Transverse colon (tissue), 4 donors: ENCODE measurements at regions not wholly inside any gene's neighbourhood (a gene's known extent, or its start where the extent isn't known, plus 50 kb on each side); places are given as distances from the start of the nearest gene placed in this dataset.

ENCODE experiments used
- DNase-seq: peaks from one replicate; pipeline ENCODE4 v3.0.0-alpha.2; 2019
- H3K27ac ChIP-seq, 4 donors: fragments of 200-600 bp; sonication (generic); 2 replicates each; pipeline ENCODE4 v1.5.1; 2016 to 2018; ENCODE audit warnings: inconsistent platforms in 4 of 4
- H3K27me3 ChIP-seq: fragments of 200-600 bp; sonication (generic); 2 replicates; pipeline ENCODE4 v1.5.1; 2017; ENCODE audit warnings: inconsistent platforms
- H3K36me3 ChIP-seq, 4 donors: fragments of 200-600 bp; sonication (generic); 2 replicates each; pipeline ENCODE4 v1.5.1; 2017 to 2019; ENCODE audit warnings: inconsistent platforms in 4 of 4
- H3K4me1 ChIP-seq, 4 donors: fragments of 200-600 bp; sonication (generic); 2 replicates each; pipeline ENCODE4 v1.5.1; 2017 to 2020; ENCODE audit warnings: inconsistent platforms in 4 of 4
- H3K4me3 ChIP-seq, 4 donors: fragments of 200-600 bp; sonication (generic); 1 replicate in 1 of 4; 2 replicates in 3 of 4; pipeline versions ENCODE4 v1.5.1 to v1.6.1; 2017 to 2019; ENCODE audit warnings: inconsistent platforms in 4 of 4
- H3K9me3 ChIP-seq, 2 donors: fragments of 200-600 bp; sonication (generic); 2 replicates each; pipeline ENCODE4 v1.5.1; 2017 to 2019; ENCODE audit warnings: inconsistent platforms in 2 of 2
- CTCF ChIP-seq, 5 experiments: fragments of 200-600 bp in 3 of 5; fragments of 450-650 bp in 2 of 5; sonication (generic) in 3 of 5; IDR thresholded peaks; 1 replicate in 2 of 5; 2 replicates in 3 of 5; pipeline ENCODE4 v1.5.1; 2016 to 2017; ENCODE audit warnings: antibody characterized with exemption in 5 of 5, inconsistent platforms in 3 of 5, mild to moderate bottlenecking in 2 of 5, moderate library complexity in 1 of 5
- EP300 ChIP-seq: sonication (generic); formaldehyde crosslinking; IDR thresholded peaks from one replicate; pipeline ENCODE4 v1.6.1; 2017; ENCODE audit warnings: antibody characterized with exemption, low read depth
- POLR2A ChIP-seq: fragments of 450-650 bp; IDR thresholded peaks from one replicate; pipeline ENCODE4 v1.6.1; 2016; ENCODE audit warnings: antibody characterized with exemption, mild to moderate bottlenecking, moderate library complexity
- POLR2AphosphoS5 ChIP-seq, 3 donors: sonication (generic); formaldehyde crosslinking; IDR thresholded peaks; one replicate each; pipeline ENCODE4 v1.6.1; 2016; ENCODE audit warnings: antibody characterized with exemption in 3 of 3
- WGBS, 2 donors: methylation state at CpG; one replicate each; pipeline ENCODE4 v1.1.5; 2018; ENCODE audit warnings: low coverage in 1 of 2; 5-methylcytosine and 5-hydroxymethylcytosine counted together
- in situ Hi-C, 4 donors: fragments of 200-750 bp; cut with MboI; loops; one replicate each; pipeline versions ENCODE4 v1.15.0 to v1.15.1; 2017; ENCODE audit warnings: low sequenced_read_pairs in 3 of 4, low pct_ligation_motif_present in 1 of 4, low pct_unique_long_range_greater_than_20kb in 1 of 4
- intact Hi-C: fragments of 100-400 bp; cut with DNase I; formaldehyde crosslinking; loops from one replicate; pipeline ENCODE4 v1.15.1; 2023; ENCODE audit warnings: low total_unique reads
- small RNA-seq, 4 donors: library from RNA; depleted of rRNA; stranded (forward); fragments of <200 nt; gene quantifications; one replicate each; pipeline ENCODE3, GENCODE V24; 2016

- 53 to 56% methylated on average over 3 of the region's 3 CpGs for WGBS, 2 donors
- H3K9me3 ChIP-seq: no peaks in the 10 kb centered on the region
- intact Hi-C loops (loop anchor here (2.0 kb wide), 1 partner anchor 24 kb away; no protein-coding TSS in a partner anchor), in situ Hi-C loops (no loop called here)
- no peak overlapping the region for H3K4me3 ChIP-seq
- H3K36me3 ChIP-seq: no peaks in the 10 kb centered on the region
- no peak for DNase-seq
- H3K4me1 ChIP-seq: no peaks in the 10 kb centered on the region
- no peaks in the 10 kb centered on the region for H3K27me3 ChIP-seq
- no peak overlapping the region for H3K27ac ChIP-seq
- TF ChIP-seq POLR2AphosphoS5 (IDR thresholded peaks at IDR 0.05): no peak
- no peak for TF ChIP-seq CTCF (IDR thresholded peaks at IDR 0.05)
- no peak for TF ChIP-seq EP300
- no peak for TF ChIP-seq POLR2A
These were observed 68.5 kb downstream of the C16orf95 start for GRCh38 chr16:87248714-87249113.

- TF ChIP-seq POLR2A (no peak), POLR2AphosphoS5 (IDR thresholded peaks at IDR 0.05) (no peak), EP300 (no peak), CTCF (IDR thresholded peaks at IDR 0.05) (no peak)
- H3K9me3 ChIP-seq: no peaks in the 10 kb centered on the region
- H3K27ac ChIP-seq: no peak overlapping the region
- 94% methylated on average over 10 of the region's 10 CpGs; no CpG with 5 or more reads in 1 of the 2 donors for WGBS, 2 donors
- H3K4me3 ChIP-seq: no peak overlapping the region
- in situ Hi-C loops: no loop called here
- no peak for DNase-seq
- H3K36me3 ChIP-seq: no peaks in the 10 kb centered on the region
- H3K4me1 ChIP-seq: no peaks in the 10 kb centered on the region
- H3K27me3 ChIP-seq: no peaks in the 10 kb centered on the region
- intact Hi-C loops: loop anchor here (2.0 kb wide), 1 partner anchor 25 kb away; no protein-coding TSS in a partner anchor
These were observed 67.8 kb downstream of the C16orf95 start for GRCh38 chr16:87249425-87249824.

- Histone ChIP-seq H3K4me1 (no peaks in the 10 kb centered on the region), H3K9me3 (no peaks in the 10 kb centered on the region), H3K36me3 (no peaks in the 10 kb centered on the region), H3K4me3 (no peak overlapping the region), H3K27me3 (no peaks in the 10 kb centered on the region), H3K27ac (no peak overlapping the region)
- in situ Hi-C loops: loop anchor here in 1 of 4 donors (25.0 kb wide), 1 partner anchor 188 kb away; no protein-coding TSS in a partner anchor
- WGBS, 2 donors: 73 to 74% methylated on average over 2 of the region's 2 CpGs
- intact Hi-C loops: no loop called here
- no peak for TF ChIP-seq CTCF (IDR thresholded peaks at IDR 0.05)
- TF ChIP-seq EP300: no peak
- no peak for TF ChIP-seq POLR2A
- TF ChIP-seq POLR2AphosphoS5 (IDR thresholded peaks at IDR 0.05): no peak
- no peak for DNase-seq
These were observed 66.7 kb downstream of the C16orf95 start for GRCh38 chr16:87250431-87250960.

GRCh38 chr16:87252269-87252970 is 64.8 kb downstream of the C16orf95 start:
- 82 to 86% methylated on average over 12 of the region's 12 CpGs for WGBS, 2 donors
- intact Hi-C loops (no loop called here), in situ Hi-C loops (loop anchor here in 1 of 4 donors (25.0 kb wide), 1 partner anchor 190 kb away; no protein-coding TSS in a partner anchor)
- no peak overlapping the region for H3K27ac ChIP-seq
- no peaks in the 10 kb centered on the region for H3K36me3 ChIP-seq
- no peaks in the 10 kb centered on the region for H3K4me1 ChIP-seq
- H3K4me3 ChIP-seq: no peak overlapping the region
- TF ChIP-seq EP300 (no peak), POLR2AphosphoS5 (IDR thresholded peaks at IDR 0.05) (no peak), POLR2A (no peak), CTCF (IDR thresholded peaks at IDR 0.05) (no peak)
- H3K9me3 ChIP-seq: no peaks in the 10 kb centered on the region
- H3K27me3 ChIP-seq: no peaks in the 10 kb centered on the region
- no peak for DNase-seq

Small RNA genes in the stretch of these regions (small RNA-seq; reads per million reads assigned to genes)
- gene AC093519.1: 0 reads per million in 4 donors
